Ovary (tissue), 7 donors: ENCODE measurements at regions not wholly inside any gene's neighbourhood (a gene's known extent, or its start where the extent isn't known, plus 50 kb on each side); places are given as distances from the start of the nearest gene placed in this dataset.

Source experiments
- DNase-seq, 5 donors: peaks; one replicate each; pipeline ENCODE4 v3.0.0-alpha.2; 2019 to 2020
- H3K27ac ChIP-seq, 2 donors: fragments of 200-600 bp; one replicate each; pipeline versions ENCODE4 v1.5.1 to v1.8.0; 2019 to 2022
- H3K27me3 ChIP-seq: fragments of 200-600 bp; one replicate; pipeline ENCODE4 v1.8.0; 2022
- H3K36me3 ChIP-seq: fragments of 200-600 bp; sonication (generic); one replicate; pipeline ENCODE4 v1.5.1; 2019
- H3K4me1 ChIP-seq: one replicate; pipeline ENCODE4 v1.8.1; 2013; ENCODE audit warnings: mild to moderate bottlenecking, moderate library complexity; ENCODE audit not compliant: insufficient read depth
- H3K4me3 ChIP-seq: fragments of 200-600 bp; sonication (generic); one replicate; pipeline ENCODE4 v1.5.1; 2017
- H3K9me3 ChIP-seq, 2 donors: fragments of 200-600 bp in 1 of 2; sonication (generic) in 1 of 2; one replicate each; pipeline versions ENCODE4 v1.5.1 to v1.8.1; 2013 to 2019; ENCODE audit warnings: mild to moderate bottlenecking in 1 of 2, moderate library complexity in 1 of 2
- EP300 ChIP-seq: sonication (generic); formaldehyde crosslinking; IDR thresholded peaks from one replicate; pipeline ENCODE4 v1.6.1; 2017; ENCODE audit warnings: antibody characterized with exemption
- POLR2A ChIP-seq: fragments of 450-650 bp; IDR thresholded peaks from one replicate; pipeline ENCODE4 v1.6.1; 2017; ENCODE audit warnings: antibody characterized with exemption, mild to moderate bottlenecking, moderate library complexity
- WGBS, 3 donors: extraction: QIAGEN DNeasy Blood & Tissue Kit in 1 of 3; methylation state at CpG; one replicate each; pipeline versions ENCODE4 v1.1.5 to v1.1.7; 2013 to 2017; 5-methylcytosine and 5-hydroxymethylcytosine counted together
- intact Hi-C, 4 donors: fragments of 100-400 bp; cut with DNase I; formaldehyde crosslinking; loops; one replicate each; pipeline versions ENCODE4 v1.11.0 to v1.15.1; 2022 to 2023
- TF ChIP-seq, protein P1 (sequence below), 3 donors: fragments of 450-650 bp in 2 of 3; fragments of 200-600 bp in 1 of 3; IDR thresholded peaks; one replicate each; pipeline versions ENCODE4 v1.5.1 to v1.8.0; 2016 to 2022; ENCODE audit warnings: antibody characterized with exemption in 3 of 3, mild to moderate bottlenecking in 1 of 3
- donor health status: DM: no; HTN: no; CAD: no; lungs with moderate emphysema.
- donor health status: DM: no; HTN: no; CAD: no.
- donor health status: Bipolar disorder and iron deficiency.
- donor health status: DM: no; HTN: no; CAD: no.
- donor health status: DM: yes; HTN: yes; CAD: no.

DNA sequence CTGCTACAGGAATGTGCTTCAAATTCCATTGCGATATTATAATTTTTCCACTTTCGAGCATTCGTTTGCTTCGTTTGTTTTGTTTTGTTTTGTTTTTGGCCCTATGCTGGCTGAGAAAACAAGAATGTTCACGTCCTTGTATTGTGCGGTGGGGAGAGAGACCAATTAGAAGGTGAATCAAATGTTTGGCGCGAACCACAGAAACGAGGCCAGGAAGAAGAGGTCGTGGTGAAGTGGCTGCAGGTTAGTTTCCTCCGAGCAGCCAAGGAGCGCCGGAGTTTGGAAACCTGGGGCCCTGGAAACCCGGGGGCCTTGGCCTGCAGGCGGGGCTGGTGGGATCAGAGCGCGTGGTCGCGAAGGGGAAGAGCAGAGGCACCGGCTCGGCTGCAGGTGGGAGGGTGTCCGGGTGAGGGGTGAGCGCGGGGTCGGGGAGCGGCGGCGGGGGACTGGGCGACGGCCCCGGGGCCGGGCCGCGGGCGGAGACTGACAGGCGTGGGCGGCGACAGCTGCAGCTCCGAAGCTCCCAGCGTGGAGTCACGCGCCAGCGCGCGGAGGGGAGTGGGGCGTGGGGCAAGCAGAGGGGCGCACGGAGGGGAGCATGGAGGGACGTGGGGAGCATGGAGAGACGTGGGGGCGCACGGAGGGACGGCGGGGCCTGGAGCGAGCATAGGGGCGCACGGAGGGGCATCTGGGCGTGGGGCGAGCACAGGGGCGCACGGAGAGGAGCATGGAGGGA, 141.5 kb upstream of the PDE10A start:
- intact Hi-C loops: no loop called here
- H3K4me3 ChIP-seq: peak overlapping the region; percentile 45
- no peaks in the 10 kb centered on the region for H3K36me3 ChIP-seq
- no peak for TF ChIP-seq POLR2A
- TF ChIP-seq, protein P1, sequence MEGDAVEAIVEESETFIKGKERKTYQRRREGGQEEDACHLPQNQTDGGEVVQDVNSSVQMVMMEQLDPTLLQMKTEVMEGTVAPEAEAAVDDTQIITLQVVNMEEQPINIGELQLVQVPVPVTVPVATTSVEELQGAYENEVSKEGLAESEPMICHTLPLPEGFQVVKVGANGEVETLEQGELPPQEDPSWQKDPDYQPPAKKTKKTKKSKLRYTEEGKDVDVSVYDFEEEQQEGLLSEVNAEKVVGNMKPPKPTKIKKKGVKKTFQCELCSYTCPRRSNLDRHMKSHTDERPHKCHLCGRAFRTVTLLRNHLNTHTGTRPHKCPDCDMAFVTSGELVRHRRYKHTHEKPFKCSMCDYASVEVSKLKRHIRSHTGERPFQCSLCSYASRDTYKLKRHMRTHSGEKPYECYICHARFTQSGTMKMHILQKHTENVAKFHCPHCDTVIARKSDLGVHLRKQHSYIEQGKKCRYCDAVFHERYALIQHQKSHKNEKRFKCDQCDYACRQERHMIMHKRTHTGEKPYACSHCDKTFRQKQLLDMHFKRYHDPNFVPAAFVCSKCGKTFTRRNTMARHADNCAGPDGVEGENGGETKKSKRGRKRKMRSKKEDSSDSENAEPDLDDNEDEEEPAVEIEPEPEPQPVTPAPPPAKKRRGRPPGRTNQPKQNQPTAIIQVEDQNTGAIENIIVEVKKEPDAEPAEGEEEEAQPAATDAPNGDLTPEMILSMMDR (IDR thresholded peaks at IDR 0.05): no peak
- TF ChIP-seq EP300: no peak
- H3K27ac ChIP-seq: no peak overlapping the region
- 1 to 4% (median 2%) methylated on average over 49 to 61 of the region's 61 CpGs for WGBS, 3 donors
- H3K9me3 ChIP-seq: peaks cover 0 to 2% of the 10 kb centered on the region in 2 donors
- H3K27me3 ChIP-seq: no peaks in the 10 kb centered on the region
- DNase-seq: peak in 1 of 5 donors; percentile 50
- peaks cover 6% of the 10 kb centered on the region for H3K4me1 ChIP-seq

DNA sequence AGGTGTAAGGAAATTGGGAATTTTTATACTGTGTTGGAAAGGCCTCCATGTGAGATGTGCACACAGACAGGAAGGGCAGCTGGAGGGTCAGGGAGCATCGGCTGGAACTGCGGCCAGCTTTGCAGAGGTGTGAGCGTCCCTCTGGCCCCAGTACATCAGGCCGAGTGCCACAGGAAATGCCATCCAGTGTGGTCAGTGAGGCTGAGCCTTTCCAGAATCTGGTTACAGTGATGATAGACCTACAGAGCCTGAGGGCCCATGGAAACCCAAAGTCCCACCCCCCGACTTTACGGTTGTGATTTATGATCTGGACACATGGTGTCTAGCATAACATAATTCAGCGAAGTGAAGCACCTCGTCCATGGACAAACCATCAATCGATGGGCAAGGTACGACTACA, 137.3 kb upstream of the PDE10A start:
- intact Hi-C loops: no loop called here
- Histone ChIP-seq H3K36me3 (no peaks in the 10 kb centered on the region), H3K27me3 (no peaks in the 10 kb centered on the region), H3K9me3 (no peaks in the 10 kb centered on the region), H3K27ac (no peak overlapping the region), H3K4me1 (peaks cover 6% of the 10 kb centered on the region), H3K4me3 (no peak overlapping the region)
- WGBS, 3 donors: 73 to 82% (median 81%) methylated on average over 10 of the region's 10 CpGs
- DNase-seq: no peak
- TF ChIP-seq EP300 (no peak), POLR2A (no peak)
- TF ChIP-seq, protein P1 (IDR thresholded peaks at IDR 0.05): no peak

DNA sequence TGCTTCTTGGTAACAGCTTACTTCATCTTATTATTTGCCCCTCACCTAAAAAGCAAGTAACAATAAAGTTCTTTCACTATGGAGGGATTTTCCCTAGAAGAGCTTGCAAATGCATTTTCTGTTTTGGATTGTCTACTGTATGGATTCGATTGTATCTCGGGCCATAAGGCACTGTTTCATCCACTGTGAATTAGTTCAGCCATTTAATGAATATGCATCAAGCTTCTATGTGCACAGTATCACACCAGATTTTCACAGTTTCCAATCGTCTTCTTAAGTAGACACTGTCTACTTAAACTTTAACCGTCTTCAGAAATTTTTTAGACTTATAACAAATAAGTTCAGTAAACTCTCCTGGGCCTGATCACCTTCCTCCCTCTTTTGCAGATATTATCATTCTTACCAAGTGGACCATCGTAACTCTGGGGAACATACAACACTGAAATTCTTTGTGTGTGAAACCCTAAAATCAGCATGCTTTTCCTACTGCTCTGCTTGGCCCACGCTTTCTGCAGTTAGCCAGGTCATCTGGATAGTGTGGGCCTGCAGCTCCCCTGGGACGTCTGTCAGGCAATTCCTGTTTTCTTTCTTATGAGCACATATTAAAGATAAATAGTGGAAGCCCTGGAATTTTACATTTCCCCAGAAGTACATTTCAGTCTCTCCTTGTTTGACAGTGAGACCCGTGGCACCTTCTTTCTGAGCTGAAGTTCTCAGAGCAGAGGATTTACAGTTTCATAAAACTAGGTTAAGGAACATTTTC, 136.5 kb upstream of the PDE10A start:
- no peaks in the 10 kb centered on the region for H3K9me3 ChIP-seq
- intact Hi-C loops: no loop called here
- H3K27ac ChIP-seq: no peak overlapping the region
- 57 to 78% (median 66%) methylated on average over 8 of the region's 8 CpGs for WGBS, 3 donors
- no peak overlapping the region for H3K4me3 ChIP-seq
- H3K36me3 ChIP-seq: no peaks in the 10 kb centered on the region
- peaks cover 2% of the 10 kb centered on the region for H3K4me1 ChIP-seq
- TF ChIP-seq, protein P1 (IDR thresholded peaks at IDR 0.05): no peak
- TF ChIP-seq POLR2A (no peak), EP300 (no peak)
- DNase-seq: no peak
- no peaks in the 10 kb centered on the region for H3K27me3 ChIP-seq

DNA sequence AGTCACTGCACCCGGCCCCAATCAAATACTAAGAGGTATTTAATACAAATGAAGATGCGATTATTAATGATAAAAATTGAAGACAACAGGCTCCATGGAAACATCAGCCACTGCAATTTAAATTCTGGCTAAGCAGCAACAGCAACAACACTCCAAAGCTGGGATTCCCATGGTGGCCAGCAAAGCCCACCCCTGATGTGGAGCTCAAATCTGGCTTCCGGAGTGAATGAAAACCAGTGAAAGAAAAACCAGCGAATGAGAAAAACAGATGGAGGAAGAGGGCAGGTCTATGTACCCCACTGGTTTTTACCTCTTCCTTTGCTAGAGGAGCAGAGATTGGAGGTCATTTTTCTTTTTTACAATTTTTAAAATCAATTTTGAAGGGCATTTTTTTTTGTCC, 135.9 kb upstream of the PDE10A start:
- WGBS, 3 donors: 93 to 96% (median 94%) methylated on average over 4 of the region's 4 CpGs
- intact Hi-C loops: no loop called here
- no peak for DNase-seq

More for the DNA sequence above, 135.9 kb upstream of the PDE10A start:
- H3K27ac ChIP-seq: no peak overlapping the region
- H3K36me3 ChIP-seq: no peaks in the 10 kb centered on the region
- H3K4me3 ChIP-seq: no peak overlapping the region
- no peaks in the 10 kb centered on the region for H3K9me3 ChIP-seq
- TF ChIP-seq POLR2A (no peak), EP300 (no peak)
- TF ChIP-seq, protein P1 (IDR thresholded peaks at IDR 0.05): no peak
- H3K27me3 ChIP-seq: no peaks in the 10 kb centered on the region
- peaks cover 2% of the 10 kb centered on the region for H3K4me1 ChIP-seq
